A549 (cell line): ENCODE measurements at regions not wholly inside any gene's neighbourhood (a gene's known extent, or its start where the extent isn't known, plus 50 kb on each side); places are given as distances from the start of the nearest gene placed in this dataset.

Experiments
- CTCF ChIP-seq: fragments of >200 bp; sonication (Bioruptor Twin); formaldehyde crosslinking; IDR thresholded peaks from 3 replicates; pipeline ENCODE4 v1.5.1; 2016
- EP300 ChIP-seq, 2 experiments: fragments of >200 bp; sonication (Bioruptor Twin); formaldehyde crosslinking; IDR thresholded peaks; 2 replicates in 1 of 2; 3 replicates in 1 of 2; pipeline ENCODE4 v1.6.1; 2016 to 2017
- ESRRA ChIP-seq: fragments of 150-350 bp; IDR thresholded peaks from 2 replicates; pipeline ENCODE4 v1.6.1; 2014; ENCODE audit warnings: mild to moderate bottlenecking, low read length, borderline replicate concordance
- HES2 ChIP-seq: fragments of >200 bp; sonication (Bioruptor Twin); formaldehyde crosslinking; IDR thresholded peaks from 2 replicates; pipeline ENCODE4 v1.6.1; 2016
- JUNB ChIP-seq: fragments of >200 bp; sonication (Bioruptor Twin); formaldehyde crosslinking; IDR thresholded peaks from 2 replicates; pipeline ENCODE4 v1.6.1; 2016
- MYC ChIP-seq: IDR thresholded peaks from 2 replicates; pipeline ENCODE4 v1.6.1; 2012; ENCODE audit warnings: mild to moderate bottlenecking, inconsistent platforms, low read length, improper control_type of control experiment, borderline replicate concordance
- NR3C1 ChIP-seq: fragments of >200 bp; sonication (Bioruptor Twin); formaldehyde crosslinking; IDR thresholded peaks from 3 replicates; pipeline ENCODE4 v1.6.1; 2017
- POLR2A ChIP-seq: IDR thresholded peaks from 2 replicates; pipeline ENCODE4 v1.6.1; 2012; ENCODE audit warnings: mild to moderate bottlenecking, low read length
- RFX5 ChIP-seq: fragments of 450-650 bp; IDR thresholded peaks from 2 replicates; pipeline ENCODE4 v1.7.1; 2014; ENCODE audit warnings: antibody characterized with exemption, mild to moderate bottlenecking, moderate library complexity
- USF2 ChIP-seq: fragments of 450-650 bp; IDR thresholded peaks from 2 replicates; pipeline ENCODE4 v1.6.1; 2014; ENCODE audit warnings: antibody characterized with exemption

GRCh38 chr3:87442470-87442869, 166.1 kb upstream of the POU1F1 start:
- TF ChIP-seq CTCF (no peak), POLR2A (no peak), RFX5 (no peak), JUNB (no peak), NR3C1 (no peak), HES2 (no peak), ESRRA (no peak), EP300 (IDR thresholded peaks at IDR 0.05) (no peak), MYC (no peak), USF2 (no peak)
